Stomach (tissue), 8 donors: ENCODE measurements at regions not wholly inside any gene's neighbourhood (a gene's known extent, or its start where the extent isn't known, plus 50 kb on each side); places are given as distances from the start of the nearest gene placed in this dataset.
"Not testable (repeated sequence)": the region's sequence is repeated elsewhere in the genome, so short reads cannot be mapped to it uniquely, and the experiment has no call there.

Source experiments
- DNase-seq, 2 donors: peaks; one replicate each; pipeline versions ENCODE4 v3.0.0 to v3.0.0-alpha.2; 2013 to 2019
- H3K27ac ChIP-seq, 5 donors: fragments of 200-600 bp in 4 of 5; sonication (generic) in 4 of 5; one replicate each; pipeline ENCODE4 v1.5.1; 2013 to 2019; ENCODE audit warnings: mild to moderate bottlenecking in 1 of 5, moderate library complexity in 1 of 5
- H3K27me3 ChIP-seq, 3 donors: fragments of 200-600 bp; sonication (generic); one replicate each; pipeline ENCODE4 v1.5.1; 2017 to 2019; ENCODE audit warnings: mixed run types in 1 of 3
- H3K36me3 ChIP-seq, 4 donors: fragments of 200-600 bp; sonication (generic); 1 replicate in 3 of 4; 2 replicates in 1 of 4; pipeline ENCODE4 v1.5.1; 2016 to 2019
- H3K4me1 ChIP-seq, 4 donors: fragments of 200-600 bp; sonication (generic); one replicate each; pipeline ENCODE4 v1.5.1; 2016 to 2019
- H3K4me3 ChIP-seq, 4 donors: fragments of 200-600 bp; sonication (generic) in 3 of 4; one replicate each; pipeline ENCODE4 v1.5.1; 2016 to 2019; ENCODE audit warnings: mild to moderate bottlenecking in 1 of 4
- H3K9me3 ChIP-seq, 4 donors: fragments of 200-600 bp; sonication (generic); one replicate each; pipeline ENCODE4 v1.5.1; 2016 to 2019
- CTCF ChIP-seq, 7 experiments: fragments of 450-650 bp in 4 of 7; fragments of 200-600 bp in 3 of 7; sonication (generic) in 3 of 7; IDR thresholded peaks; one replicate each; pipeline ENCODE4 v1.5.1; 2016 to 2019; ENCODE audit warnings: antibody characterized with exemption in 7 of 7, control low read depth in 2 of 7, mild to moderate bottlenecking in 1 of 7
- EP300 ChIP-seq: sonication (generic); formaldehyde crosslinking; IDR thresholded peaks from one replicate; pipeline ENCODE4 v1.6.1; 2017; ENCODE audit warnings: antibody characterized with exemption
- POLR2A ChIP-seq, 4 donors: fragments of 450-650 bp; IDR thresholded peaks; one replicate each; pipeline ENCODE4 v1.6.1; 2016; ENCODE audit warnings: antibody characterized with exemption in 4 of 4, control low read depth in 2 of 4, mild to moderate bottlenecking in 1 of 4, moderate library complexity in 1 of 4
- POLR2AphosphoS5 ChIP-seq, 3 donors: sonication (generic); formaldehyde crosslinking; IDR thresholded peaks; one replicate each; pipeline ENCODE4 v1.6.1; 2016; ENCODE audit warnings: antibody characterized with exemption in 3 of 3
- WGBS, 5 donors: extraction: QIAGEN DNeasy Blood & Tissue Kit in 3 of 5; methylation state at CpG; one replicate each; pipeline versions ENCODE4 v1.1.5 to v1.1.7; 2013 to 2018; 5-methylcytosine and 5-hydroxymethylcytosine counted together
- intact Hi-C: fragments of 100-400 bp; cut with DNase I; formaldehyde crosslinking; loops from one replicate; pipeline ENCODE4 v1.15.1; 2023; ENCODE audit warnings: low total_unique reads
- donor health status: healthy with polysubstance abuse.
- donor health status: Bipolar disorder and iron deficiency.
- donor health status: healthy.

- H3K36me3 ChIP-seq, result no peaks in the 10 kb centered on the region
- H3K27me3 ChIP-seq, result peaks cover 0 to 5% (median 0%) of the 10 kb centered on the region in 3 donors
- H3K4me3 ChIP-seq, result no peak overlapping the region
- no peaks in the 10 kb centered on the region for H3K9me3 ChIP-seq
- WGBS, 5 donors, result 70 to 80% (median 76%) methylated on average over 16 of the region's 16 CpGs
- intact Hi-C loops, result no loop called here
- H3K4me1 ChIP-seq, result no peaks in the 10 kb centered on the region
- peak in 1 of 2 donors; percentile 77 for DNase-seq
- no peak overlapping the region for H3K27ac ChIP-seq
- TF ChIP-seq POLR2A (IDR thresholded peaks at IDR 0.05), result no peak
- TF ChIP-seq POLR2AphosphoS5 (IDR thresholded peaks at IDR 0.05), result no peak
- TF ChIP-seq CTCF (IDR thresholded peaks at IDR 0.05), result no peak
- no peak for TF ChIP-seq EP300
These were observed 59.6 kb upstream of the SERPINE2 start for GRCh38 chr2:224098481-224099230.

- H3K27ac ChIP-seq, result no peak overlapping the region
- no peaks in the 10 kb centered on the region for H3K36me3 ChIP-seq
- H3K27me3 ChIP-seq, result no peaks in the 10 kb centered on the region
- DNase-seq, result no peak
- no peaks in the 10 kb centered on the region for H3K9me3 ChIP-seq
- intact Hi-C loops, result no loop called here
- WGBS, 5 donors, result 83 to 89% (median 86%) methylated on average over 1 of the region's 1 CpG
- H3K4me1 ChIP-seq, result no peaks in the 10 kb centered on the region
- H3K4me3 ChIP-seq, result no peak overlapping the region
- TF ChIP-seq EP300, result no peak
These were observed 55.3 kb upstream of the SERPINE2 start for GRCh38 chr2:224094413-224094812.

- H3K27me3 ChIP-seq, H3K9me3 ChIP-seq, H3K27ac ChIP-seq, H3K36me3 ChIP-seq, H3K4me3 ChIP-seq, intact Hi-C loops, H3K4me1 ChIP-seq, DNase-seq: not testable (repeated sequence)
- WGBS, 5 donors, result 64 to 70% (median 68%) methylated on average over 5 of the region's 5 CpGs
These were observed 52.6 kb upstream of the SERPINE2 start for GRCh38 chr2:224091671-224092070.

- DNase-seq, H3K27me3 ChIP-seq, H3K36me3 ChIP-seq, H3K4me3 ChIP-seq, H3K4me1 ChIP-seq, H3K9me3 ChIP-seq, intact Hi-C loops, H3K27ac ChIP-seq: not testable (repeated sequence)
- 79 to 87% (median 84%) methylated on average over 6 of the region's 6 CpGs for WGBS, 5 donors
These were observed 50.5 kb upstream of the SERPINE2 start for GRCh38 chr2:224089606-224090005.
